ENCODE measurements at regions not wholly inside any gene's neighbourhood (a gene's known extent, or its start where the extent isn't known, plus 50 kb on each side); places are given as distances from the start of the nearest gene placed in this dataset.

DNA sequence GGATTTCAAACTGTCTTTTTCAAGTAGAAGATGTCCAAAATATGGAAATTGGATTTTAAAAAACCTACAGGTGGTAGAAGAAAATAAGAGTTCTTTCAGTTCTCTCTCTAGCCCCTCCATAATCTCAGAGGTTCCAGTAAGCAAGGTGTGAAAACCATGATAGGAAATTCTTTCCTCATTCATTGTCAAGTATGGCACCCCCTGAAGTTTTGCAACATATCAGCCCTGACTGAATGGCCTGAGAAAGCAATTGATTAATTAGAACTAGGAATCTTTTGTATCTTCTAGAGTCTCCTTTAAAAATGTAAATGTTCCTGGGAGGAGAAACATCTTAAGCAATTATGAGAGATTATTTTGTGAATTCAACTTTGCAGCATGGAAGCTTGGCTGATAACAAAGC, 198.7 kb upstream of the STXBP5 start:
- Mint-ChIP-seq H3K36me3 (ENCODE audit: low read depth, unreplicated experiment) (no peaks in the 10 kb centered on the region), H3K4me3 (ENCODE audit: unreplicated experiment) (no peak overlapping the region), H3K27ac (ENCODE audit: unreplicated experiment) (no peak overlapping the region), H3K4me1 (ENCODE audit: low read depth, unreplicated experiment) (peaks cover 11% of the 10 kb centered on the region), H3K9me3 (ENCODE audit: unreplicated experiment) (peaks cover 2% of the 10 kb centered on the region), H3K27me3 (ENCODE audit: low read depth, unreplicated experiment) (no peaks in the 10 kb centered on the region)
- Histone ChIP-seq H3K9ac (ENCODE audit: low read length) (no peak overlapping the region), H3K4me1 (ENCODE audit: insufficient read depth, low read length) (no peaks in the 10 kb centered on the region), H3K27ac (ENCODE audit: low read depth, low read length) (no peak overlapping the region), H2AFZ (ENCODE audit: low read depth, low read length) (no peak overlapping the region), H3K9me3 (ENCODE audit: insufficient read depth, low read depth, low read length) (no peaks in the 10 kb centered on the region), H3K36me3 (ENCODE audit: insufficient read depth, low read length) (no peaks in the 10 kb centered on the region), H3K4me2 (ENCODE audit: low read length) (no peak overlapping the region), H4K20me1 (ENCODE audit: insufficient read depth, low read length) (no peaks in the 10 kb centered on the region), H3K4me3 (ENCODE audit: insufficient read depth, low read depth, low read length) (no peak overlapping the region), H3K79me2 (ENCODE audit: insufficient read depth, low read length) (no peaks in the 10 kb centered on the region), H3K27me3 (ENCODE audit: insufficient read depth, low read length) (no peaks in the 10 kb centered on the region)
- no peak for TF ChIP-seq EZH2 (IDR thresholded peaks at IDR 0.05; ENCODE audit: insufficient read depth, low read length)
- DNase-seq (ENCODE audit: low read depth) (no peak), FAIRE-seq (no peak)

- Histone ChIP-seq H2AFZ (ENCODE audit: low read depth, low read length) (no peak overlapping the region), H3K4me3 (ENCODE audit: insufficient read depth, low read depth, low read length) (no peak overlapping the region), H3K27me3 (ENCODE audit: insufficient read depth, low read length) (no peaks in the 10 kb centered on the region), H3K4me1 (ENCODE audit: insufficient read depth, low read length) (no peaks in the 10 kb centered on the region), H3K4me2 (ENCODE audit: low read length) (no peak overlapping the region), H3K36me3 (ENCODE audit: insufficient read depth, low read length) (no peaks in the 10 kb centered on the region), H3K79me2 (ENCODE audit: insufficient read depth, low read length) (no peaks in the 10 kb centered on the region), H3K27ac (ENCODE audit: low read depth, low read length) (no peak overlapping the region), H4K20me1 (ENCODE audit: insufficient read depth, low read length) (no peaks in the 10 kb centered on the region), H3K9me3 (ENCODE audit: insufficient read depth, low read depth, low read length) (no peaks in the 10 kb centered on the region), H3K9ac (ENCODE audit: low read length) (no peak overlapping the region)
- DNase-seq (ENCODE audit: low read depth), result no peak
- peaks cover 2% of the 10 kb centered on the region for H3K9me3 Mint-ChIP-seq (ENCODE audit: unreplicated experiment)
- no peak for FAIRE-seq
- no peak overlapping the region for H3K27ac Mint-ChIP-seq (ENCODE audit: unreplicated experiment)
- H3K4me3 Mint-ChIP-seq (ENCODE audit: unreplicated experiment), result no peak overlapping the region
- no peaks in the 10 kb centered on the region for H3K27me3 Mint-ChIP-seq (ENCODE audit: low read depth, unreplicated experiment)
- no peaks in the 10 kb centered on the region for H3K36me3 Mint-ChIP-seq (ENCODE audit: low read depth, unreplicated experiment)
- H3K4me1 Mint-ChIP-seq (ENCODE audit: low read depth, unreplicated experiment), result no peaks in the 10 kb centered on the region
- no peak for TF ChIP-seq EZH2 (IDR thresholded peaks at IDR 0.05; ENCODE audit: insufficient read depth, low read length)
- TF ChIP-seq, protein P1, sequence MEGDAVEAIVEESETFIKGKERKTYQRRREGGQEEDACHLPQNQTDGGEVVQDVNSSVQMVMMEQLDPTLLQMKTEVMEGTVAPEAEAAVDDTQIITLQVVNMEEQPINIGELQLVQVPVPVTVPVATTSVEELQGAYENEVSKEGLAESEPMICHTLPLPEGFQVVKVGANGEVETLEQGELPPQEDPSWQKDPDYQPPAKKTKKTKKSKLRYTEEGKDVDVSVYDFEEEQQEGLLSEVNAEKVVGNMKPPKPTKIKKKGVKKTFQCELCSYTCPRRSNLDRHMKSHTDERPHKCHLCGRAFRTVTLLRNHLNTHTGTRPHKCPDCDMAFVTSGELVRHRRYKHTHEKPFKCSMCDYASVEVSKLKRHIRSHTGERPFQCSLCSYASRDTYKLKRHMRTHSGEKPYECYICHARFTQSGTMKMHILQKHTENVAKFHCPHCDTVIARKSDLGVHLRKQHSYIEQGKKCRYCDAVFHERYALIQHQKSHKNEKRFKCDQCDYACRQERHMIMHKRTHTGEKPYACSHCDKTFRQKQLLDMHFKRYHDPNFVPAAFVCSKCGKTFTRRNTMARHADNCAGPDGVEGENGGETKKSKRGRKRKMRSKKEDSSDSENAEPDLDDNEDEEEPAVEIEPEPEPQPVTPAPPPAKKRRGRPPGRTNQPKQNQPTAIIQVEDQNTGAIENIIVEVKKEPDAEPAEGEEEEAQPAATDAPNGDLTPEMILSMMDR (IDR thresholded peaks at IDR 0.05; ENCODE audit: insufficient read depth, low read depth, low read length), result no peak
Observed at GRCh38 chr6:147007441-147007840, 196.8 kb upstream of the STXBP5 start.

GRCh38 chr6:147009358-147009757, 194.9 kb upstream of the STXBP5 start:
- Histone ChIP-seq H3K4me3 (ENCODE audit: insufficient read depth, low read depth, low read length) (no peak overlapping the region), H3K9ac (ENCODE audit: low read length) (no peak overlapping the region), H3K27ac (ENCODE audit: low read depth, low read length) (no peak overlapping the region), H3K4me2 (ENCODE audit: low read length) (no peak overlapping the region), H3K36me3 (ENCODE audit: insufficient read depth, low read length) (no peaks in the 10 kb centered on the region), H3K9me3 (ENCODE audit: insufficient read depth, low read depth, low read length) (no peaks in the 10 kb centered on the region), H2AFZ (ENCODE audit: low read depth, low read length) (no peak overlapping the region), H3K4me1 (ENCODE audit: insufficient read depth, low read length) (no peaks in the 10 kb centered on the region), H3K79me2 (ENCODE audit: insufficient read depth, low read length) (no peaks in the 10 kb centered on the region), H4K20me1 (ENCODE audit: insufficient read depth, low read length) (no peaks in the 10 kb centered on the region), H3K27me3 (ENCODE audit: insufficient read depth, low read length) (no peaks in the 10 kb centered on the region)
- TF ChIP-seq, protein P1 (IDR thresholded peaks at IDR 0.05; ENCODE audit: insufficient read depth, low read depth, low read length), result no peak
- no peak for TF ChIP-seq EZH2 (IDR thresholded peaks at IDR 0.05; ENCODE audit: insufficient read depth, low read length)
- no peak for DNase-seq (ENCODE audit: low read depth)
- FAIRE-seq, result no peak
- peaks cover 2% of the 10 kb centered on the region for H3K9me3 Mint-ChIP-seq (ENCODE audit: unreplicated experiment)
- H3K4me1 Mint-ChIP-seq (ENCODE audit: low read depth, unreplicated experiment), result peaks cover 2% of the 10 kb centered on the region
- H3K27me3 Mint-ChIP-seq (ENCODE audit: low read depth, unreplicated experiment), result no peaks in the 10 kb centered on the region
- no peak overlapping the region for H3K27ac Mint-ChIP-seq (ENCODE audit: unreplicated experiment)
- no peak overlapping the region for H3K4me3 Mint-ChIP-seq (ENCODE audit: unreplicated experiment)
- H3K36me3 Mint-ChIP-seq (ENCODE audit: low read depth, unreplicated experiment), result no peaks in the 10 kb centered on the region
